Stimulated activated CD4-positive, alpha-beta T cell treated with anti-CD3 and anti-CD28 coated beads, Interleukin-15, amount 100 ng/mL, for 1 hour (primary cell): ENCODE measurements at regions not wholly inside any gene's neighbourhood (a gene's known extent, or its start where the extent isn't known, plus 50 kb on each side); places are given as distances from the start of the nearest gene placed in this dataset.

Experiments used
- DNase-seq, 2 donors: peaks; one replicate each; pipeline ENCODE4 v3.0.0-alpha.2; 2020; ENCODE audit warnings: low read depth in 1 of 2, low spot score in 1 of 2

DNA sequence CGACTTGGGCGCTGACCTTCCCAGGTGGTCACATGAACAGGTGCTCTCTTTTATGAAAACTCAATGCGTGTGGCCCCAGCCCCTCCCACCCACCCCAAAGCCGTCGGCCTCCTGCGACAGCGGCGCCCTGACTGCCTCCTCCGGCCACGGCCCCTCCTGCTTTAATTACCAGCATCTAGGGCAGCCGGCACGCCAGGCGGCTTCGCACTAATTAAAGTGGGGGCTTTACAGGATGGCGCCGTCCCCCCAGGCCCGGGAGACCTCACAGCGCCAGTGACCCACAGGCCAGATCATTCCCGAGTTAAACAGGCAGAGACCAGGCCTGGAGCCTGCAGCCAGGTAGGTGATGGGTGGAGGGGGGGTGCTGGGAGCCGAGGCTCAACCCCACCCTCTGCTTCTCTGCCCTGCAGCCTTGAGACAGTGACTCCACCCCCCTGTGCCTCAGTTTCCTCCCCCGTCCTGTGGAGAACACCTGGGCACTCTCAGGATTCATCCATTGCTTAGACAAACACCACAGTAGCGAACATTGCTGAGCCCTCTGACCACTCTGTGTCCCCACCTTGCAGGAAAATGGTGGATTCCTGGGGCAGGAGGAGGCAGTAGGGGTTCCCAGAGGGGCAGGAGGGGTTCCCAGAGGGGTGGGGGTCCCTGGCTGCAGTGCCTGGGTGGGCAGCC is 100.8 kb downstream of the MICALL2 start:
- DNase-seq, result no peak

DNA sequence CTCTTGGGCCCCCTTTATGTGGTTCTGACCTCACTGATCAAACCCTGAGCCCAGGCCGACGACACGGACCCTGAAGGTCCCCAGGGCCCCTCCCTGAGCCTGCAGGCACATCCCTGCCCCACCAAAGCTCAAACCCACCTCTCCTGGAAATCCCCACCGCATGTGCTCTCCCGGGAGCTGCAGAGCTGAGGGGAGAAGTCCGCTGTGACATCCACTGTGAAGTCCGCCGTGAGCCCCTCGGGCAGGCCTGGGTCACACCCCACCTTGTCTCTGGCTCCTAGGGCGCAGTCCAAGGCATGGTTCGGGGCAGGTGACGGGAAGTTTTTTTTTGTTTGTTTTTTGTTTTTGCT is 100.2 kb downstream of the MICALL2 start:
- no peak for DNase-seq

DNA sequence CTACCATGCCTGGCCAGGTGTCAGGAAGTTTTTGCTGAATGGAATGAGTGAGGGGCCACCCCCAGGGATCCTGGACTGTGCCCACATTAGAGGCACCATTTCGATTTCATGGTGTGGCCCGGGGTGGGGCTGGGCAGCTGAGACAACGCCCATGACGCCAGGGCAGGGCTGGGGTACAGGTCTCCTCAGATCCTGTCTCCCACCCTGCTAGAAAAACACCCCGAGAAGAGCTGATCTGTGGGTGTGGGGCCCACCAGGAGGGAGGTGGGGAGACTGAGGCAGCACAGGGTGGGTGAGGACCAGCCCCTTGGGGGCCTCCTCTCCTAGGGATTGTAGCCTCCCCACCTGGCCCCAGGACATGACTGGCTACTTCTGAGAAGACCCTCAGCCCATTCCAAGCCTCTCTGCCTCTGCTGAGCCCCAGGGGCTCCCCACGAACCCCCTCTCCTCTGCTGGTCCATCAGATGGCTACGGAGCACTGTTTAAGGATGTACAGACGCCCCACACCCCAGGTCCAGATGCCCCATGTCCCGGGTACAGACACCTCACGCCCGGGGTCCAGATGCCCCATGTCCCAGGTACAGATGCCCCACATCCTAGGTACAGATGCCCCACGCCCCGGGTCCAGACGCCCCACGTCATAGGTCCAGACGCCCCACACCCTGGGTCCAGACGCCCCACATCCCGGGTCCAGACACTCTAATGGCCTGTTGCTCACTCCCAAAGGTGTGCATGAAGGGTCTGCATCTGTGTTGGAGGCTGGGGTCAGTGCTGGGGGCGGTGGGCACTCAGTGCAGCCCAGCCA is 99.4 kb downstream of the MICALL2 start:
- no peak for DNase-seq

DNA sequence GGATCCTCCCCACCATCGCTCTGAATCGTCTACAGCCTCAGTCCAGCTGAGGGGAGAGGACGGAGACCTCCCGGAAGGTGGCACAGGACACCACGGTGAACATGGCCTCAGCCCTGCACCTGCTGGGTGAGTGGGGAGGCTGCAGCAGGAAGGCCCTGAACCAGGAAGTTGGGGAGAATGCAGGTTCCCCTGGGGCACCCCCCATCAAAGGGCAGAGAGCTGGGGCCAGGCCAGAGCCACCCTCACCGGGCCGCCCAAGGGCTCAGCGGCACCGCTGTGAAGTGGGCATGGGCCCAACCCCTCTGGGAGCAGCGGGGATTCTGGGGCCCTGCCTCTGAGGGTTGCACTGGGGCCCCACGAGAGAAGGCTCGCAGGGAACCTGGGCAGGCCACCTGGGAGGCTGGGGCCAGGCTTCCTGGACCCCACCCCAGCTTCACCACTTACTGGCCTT is 98.7 kb downstream of the MICALL2 start:
- DNase-seq, result no peak

DNA sequence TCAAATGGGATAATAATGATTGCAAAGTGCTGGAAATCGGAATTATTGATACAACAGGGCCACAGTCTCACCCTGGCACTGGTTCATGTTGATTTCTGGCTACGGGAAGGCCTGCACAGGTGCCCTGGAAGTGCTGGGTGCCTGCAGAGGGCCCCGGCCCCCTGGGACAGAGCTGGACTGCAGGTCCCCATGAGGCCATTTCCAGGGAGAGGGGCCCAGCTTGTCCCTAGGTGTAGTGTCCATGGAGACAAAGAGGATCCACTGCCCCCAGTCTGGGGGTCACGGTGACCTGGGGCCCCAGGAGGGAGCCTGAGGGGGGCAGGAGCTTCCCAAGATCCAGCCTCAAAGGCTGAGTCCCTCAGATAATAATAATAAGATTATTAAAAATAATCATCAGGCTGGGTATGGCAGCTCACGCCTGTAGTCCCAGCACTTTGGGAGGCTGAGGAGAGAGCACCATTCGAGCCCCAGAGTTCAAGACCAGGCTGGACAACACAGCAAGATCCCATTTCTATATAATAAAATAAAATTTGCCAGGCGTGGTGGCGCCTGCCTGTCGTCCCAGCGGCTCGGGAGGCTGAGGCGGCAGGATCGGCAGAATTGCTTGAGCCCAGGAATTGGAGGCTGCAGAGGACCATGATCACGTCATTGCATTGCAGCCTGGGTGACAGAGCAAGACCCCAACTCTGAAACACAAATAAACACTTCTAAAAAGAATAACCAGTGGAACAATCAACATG is 98.1 kb downstream of the MICALL2 start:
- no peak for DNase-seq

DNA sequence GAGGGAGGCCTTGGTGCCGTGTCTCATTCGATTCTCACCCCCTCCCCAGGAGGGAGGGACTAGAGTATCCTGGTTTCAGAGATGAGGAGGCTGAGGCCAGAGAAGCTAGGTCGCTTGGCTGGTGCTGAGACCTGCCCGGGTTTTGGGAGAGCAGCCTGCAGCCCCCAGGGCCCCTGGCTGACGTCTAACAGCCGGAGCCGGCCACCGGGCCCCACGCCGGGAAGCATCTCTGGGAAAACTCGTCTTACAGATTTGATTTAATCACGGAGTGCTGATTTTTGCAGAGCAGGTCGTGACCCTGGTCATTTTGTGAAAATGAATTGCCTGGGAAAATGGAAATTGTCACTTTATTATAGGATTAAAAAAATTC is 97.5 kb downstream of the MICALL2 start:
- no peak for DNase-seq

DNA sequence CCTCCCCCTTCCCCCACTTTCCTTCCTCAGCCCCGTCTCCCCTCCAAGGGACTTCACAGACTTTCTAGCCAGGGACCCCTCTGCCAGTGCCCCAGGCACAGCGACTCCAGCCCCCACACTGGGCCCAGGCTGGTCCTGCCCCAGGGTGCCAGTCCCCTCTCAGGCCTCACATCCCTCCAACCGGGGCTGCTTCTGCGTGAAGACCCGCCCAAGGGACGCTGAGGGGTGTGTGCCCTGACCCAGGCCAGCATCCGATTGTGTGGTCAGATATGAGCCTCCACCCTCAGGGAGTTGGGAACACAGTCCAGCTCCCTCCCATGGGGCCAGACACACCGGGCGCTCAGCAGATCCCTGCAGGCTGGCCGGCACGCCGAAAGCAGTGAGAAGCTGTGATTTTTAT is 97.0 kb downstream of the MICALL2 start:
- DNase-seq, result no peak

DNA sequence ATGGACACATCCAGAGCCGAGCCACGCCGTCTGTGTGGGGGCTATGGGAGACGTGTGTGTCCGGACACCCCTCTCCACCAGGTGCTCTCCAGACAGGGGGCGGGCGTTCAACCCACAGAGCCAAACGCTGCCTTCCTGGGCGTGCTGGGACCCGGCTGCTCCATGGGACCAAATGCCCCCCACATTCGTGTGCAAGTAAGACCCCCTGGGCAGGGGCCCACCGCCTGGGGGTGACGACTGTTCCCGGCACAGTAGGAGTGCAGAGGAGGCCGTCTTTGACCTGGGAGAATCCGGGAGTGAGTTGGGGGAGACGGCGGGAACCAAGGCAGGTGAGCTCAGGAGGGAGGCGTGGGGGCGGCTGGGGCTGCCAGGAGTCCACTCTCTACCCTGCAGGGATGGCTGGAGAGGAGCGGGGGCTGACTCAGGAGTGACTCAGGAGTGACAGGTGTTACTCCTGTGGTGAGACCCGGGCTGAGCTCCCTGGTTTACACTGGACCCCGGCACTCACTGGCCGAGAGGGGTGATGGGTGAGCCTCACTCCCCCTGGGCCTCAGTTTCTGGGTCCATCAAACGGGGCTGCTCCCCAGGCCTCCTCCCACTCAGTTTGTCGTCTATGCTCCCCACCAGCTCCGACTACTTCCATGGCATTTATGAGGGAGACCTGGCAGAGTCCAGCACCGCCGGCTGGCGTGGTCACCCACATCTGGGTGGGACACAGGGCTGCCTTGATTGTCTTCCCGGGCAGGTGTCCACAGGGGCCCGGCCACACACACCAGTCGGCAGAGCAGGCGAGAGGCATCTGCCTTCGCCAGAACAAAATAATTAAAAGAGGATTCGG is 95.0 kb downstream of the MICALL2 start:
- DNase-seq, result no peak

DNA sequence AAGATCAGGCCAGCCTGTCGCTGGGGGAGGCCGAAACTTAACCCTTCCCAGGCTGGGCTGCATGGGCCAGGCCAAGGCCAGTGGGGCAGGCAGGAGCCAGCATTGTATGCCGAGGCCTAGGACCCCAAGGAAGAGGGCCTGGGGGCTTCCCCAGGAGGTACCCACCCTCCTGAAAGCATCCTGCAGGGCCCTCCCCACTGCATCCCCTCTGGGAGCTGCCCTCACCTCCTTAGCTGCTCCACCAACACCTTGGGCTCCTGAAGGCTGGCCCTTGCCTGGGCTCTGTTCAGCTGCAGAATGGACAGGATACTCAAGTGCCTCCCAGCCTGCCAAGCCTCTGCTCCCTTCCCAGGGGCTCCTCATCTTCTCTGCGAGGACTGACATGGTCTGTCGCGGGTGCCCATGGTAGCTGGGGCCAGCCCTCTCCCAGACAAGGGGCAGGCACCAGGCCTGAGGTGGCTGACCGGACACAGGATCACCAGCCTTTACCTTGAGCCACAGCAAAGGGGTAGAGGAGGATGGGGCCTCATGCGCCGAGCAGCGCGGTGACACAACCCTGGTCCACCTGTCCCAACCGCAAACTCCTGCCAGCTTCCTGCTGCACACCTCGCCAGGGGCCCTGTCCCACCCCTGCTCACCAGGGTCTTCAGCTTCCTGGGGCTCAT is 94.2 kb downstream of the MICALL2 start:
- DNase-seq, result no peak

DNA sequence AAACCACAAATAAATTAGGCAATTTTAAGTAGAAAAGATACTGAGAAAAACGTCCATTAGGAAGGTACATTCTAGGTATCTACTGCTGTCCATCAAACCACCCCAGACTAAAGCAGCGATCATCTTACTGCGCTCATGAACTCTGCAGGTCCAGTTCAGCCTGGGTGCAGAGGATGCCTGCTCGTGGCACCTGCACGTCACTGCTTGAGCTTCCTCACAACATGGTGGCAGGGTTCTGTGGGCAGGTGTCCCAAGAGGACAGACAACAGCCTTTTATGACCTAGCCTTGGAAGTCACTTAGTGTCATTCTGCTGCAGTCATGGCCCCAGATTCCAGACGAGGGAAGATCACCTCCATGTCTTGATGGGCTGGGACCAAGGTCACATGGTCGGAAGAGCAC is 93.4 kb downstream of the MICALL2 start:
- no peak for DNase-seq

DNA sequence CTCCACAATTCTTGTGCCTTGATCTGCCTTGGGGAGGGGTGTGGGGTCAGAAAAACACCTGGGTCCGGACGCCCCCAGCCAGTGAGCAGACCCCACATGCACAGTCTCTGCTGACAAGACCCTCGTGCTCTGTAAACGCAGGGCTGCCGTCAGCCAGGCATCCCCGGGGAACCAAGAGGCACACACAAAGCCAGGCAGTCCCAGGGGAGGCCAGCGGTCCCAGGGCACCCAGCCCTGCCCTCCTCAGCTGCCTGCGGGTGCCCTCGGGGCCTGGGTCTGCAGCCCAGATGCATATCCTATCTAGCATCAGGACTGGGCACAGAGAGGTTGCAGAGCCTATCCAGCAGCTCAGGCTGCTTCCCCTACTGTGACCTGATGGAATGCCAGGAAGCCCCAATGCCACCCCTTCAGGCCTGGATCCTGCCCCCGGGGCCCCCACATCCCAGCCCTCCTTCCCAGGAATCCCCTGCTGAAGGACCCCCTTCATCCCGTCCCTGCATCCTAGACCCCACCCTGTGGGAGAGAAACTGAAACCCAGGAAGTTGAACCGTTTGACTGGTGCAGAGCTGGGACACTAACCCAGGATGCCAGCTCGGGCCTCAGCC is 92.4 kb downstream of the MICALL2 start:
- no peak for DNase-seq

DNA sequence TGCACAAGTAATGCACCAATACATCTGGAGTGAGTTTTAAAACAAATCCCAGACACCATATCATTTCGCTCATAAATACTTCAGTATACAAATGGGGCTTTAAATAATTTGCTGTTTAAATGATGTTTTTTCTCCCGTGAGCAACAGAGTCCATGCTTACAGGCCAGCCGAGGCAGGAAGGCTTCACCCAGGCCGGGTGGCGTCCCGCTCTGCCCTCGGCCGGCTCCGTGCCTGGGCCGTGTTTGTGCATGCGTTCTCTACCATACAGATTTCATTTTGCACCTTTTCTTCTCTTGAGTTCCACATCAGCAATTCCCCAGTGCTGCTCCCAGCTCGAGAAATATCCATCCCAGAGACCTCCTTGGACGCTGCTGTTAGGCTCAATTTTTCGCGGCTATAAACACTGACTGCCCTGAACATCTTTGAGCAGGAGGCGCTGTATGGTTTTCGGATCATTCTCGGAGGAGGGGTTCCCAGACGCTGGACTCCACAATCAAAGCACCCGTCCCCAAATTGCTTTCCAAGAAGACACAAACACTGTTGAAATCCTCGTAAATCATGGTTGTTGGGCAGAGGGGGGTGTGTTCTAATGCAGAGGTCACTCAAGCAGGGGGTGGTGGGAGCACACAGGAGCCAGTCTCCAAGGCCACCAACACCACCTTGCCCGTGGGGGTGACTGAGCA is 91.6 kb downstream of the MICALL2 start:
- no peak for DNase-seq

DNA sequence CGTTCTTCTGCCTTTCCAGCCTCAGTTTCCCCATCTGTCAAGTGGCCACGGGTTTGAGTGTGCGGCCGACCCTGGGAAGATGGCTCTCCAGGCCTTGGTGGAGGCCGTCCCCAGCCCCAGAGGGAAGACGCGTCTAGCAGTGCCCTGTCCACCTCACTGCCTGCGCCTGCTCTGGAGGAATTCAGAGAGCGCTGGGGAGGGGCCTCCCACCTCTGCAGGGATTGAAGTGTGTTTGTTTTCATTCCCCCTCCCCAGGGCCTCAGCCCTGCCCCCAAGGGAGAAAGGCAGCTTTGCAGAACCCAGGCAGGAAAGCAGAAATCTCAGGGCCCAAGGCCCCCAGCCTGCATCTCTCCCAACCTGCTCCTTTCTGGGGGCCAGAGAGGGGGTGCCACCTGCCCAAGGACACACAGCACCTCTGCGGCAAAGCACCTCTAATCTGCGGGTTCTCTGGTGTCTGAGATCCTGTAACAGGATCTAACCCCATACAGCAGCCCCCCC is 91.0 kb downstream of the MICALL2 start:
- DNase-seq, result no peak

DNA sequence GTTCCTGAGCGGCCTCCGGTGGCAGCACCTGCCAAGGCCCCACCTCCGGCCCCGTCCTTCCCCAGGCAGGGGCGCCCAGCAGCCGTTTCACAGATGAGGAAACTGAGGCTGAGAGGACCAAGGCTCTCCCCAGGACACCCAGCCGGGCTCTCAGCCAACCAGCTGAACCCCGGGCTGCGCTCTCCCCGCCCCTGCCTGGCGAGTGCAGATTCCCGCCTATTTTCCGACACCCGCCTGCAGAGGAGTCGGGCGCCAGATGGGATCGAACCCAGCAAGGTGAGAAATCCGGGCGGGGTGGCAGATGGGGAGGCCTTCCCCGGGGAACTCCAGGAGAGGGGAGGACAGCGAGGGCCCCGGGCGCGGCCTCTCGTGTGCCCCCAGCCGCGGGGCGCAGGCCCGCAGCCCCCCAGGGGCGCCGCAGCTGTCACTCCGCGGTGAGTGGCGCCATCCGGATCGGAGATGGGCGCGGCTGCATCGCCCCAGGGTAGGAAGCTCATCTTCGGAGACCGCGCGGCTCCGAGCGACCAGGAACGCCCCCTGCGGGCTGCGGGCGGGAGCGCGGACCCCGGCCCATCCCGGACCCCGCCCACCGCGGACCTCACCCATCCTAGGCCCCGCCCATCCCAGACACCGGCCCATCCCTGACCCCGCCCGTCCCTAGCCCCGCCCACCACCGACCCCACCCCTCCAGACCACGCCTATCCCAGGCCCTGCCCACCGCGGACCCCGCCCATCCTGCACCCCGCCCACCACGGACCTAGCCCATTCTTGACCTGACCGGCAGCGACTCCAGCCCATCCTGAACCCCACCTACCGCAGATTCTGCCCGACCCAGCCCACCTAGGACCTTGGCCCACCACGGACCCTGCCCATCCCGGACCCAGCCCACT is 90.3 kb downstream of the MICALL2 start:
- DNase-seq, result peak in 1 of 2 donors; percentile 11

DNA sequence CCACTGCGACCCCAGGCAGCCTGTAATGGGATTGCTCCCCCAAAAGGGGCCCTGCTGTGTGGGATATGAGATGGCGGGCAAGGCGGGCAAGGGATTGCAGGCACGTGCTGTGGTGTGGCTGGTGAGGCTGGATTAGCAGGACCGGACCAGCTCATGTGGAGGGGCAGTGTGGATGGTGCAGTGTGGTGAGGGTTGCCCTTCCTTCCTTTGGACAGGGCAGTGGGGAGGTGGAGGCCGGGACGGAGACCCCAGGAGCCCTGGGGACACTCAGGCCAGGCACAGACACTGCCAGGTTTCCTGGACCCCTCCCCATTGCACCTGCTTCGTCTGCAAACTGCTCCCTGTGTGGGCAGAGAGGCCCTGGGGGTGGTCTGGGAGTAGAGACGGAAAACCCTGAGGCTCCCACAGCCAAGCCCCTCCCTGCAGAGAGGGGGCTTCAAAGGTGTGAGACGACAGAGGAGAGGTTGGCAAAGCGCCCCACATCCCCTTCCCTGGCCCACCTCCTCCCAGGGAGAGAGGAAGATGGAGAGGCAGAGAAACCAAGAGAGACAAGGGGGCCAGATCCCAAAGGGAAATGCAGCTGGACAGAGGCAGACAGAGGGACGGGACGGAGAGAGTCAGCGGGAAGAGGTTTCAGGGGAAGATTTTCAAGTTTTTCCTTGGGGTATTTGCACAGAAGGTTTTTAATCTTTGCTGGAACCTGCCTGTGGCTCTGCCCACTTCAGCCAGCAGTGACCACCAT is 89.2 kb downstream of the MICALL2 start:
- no peak for DNase-seq

DNA sequence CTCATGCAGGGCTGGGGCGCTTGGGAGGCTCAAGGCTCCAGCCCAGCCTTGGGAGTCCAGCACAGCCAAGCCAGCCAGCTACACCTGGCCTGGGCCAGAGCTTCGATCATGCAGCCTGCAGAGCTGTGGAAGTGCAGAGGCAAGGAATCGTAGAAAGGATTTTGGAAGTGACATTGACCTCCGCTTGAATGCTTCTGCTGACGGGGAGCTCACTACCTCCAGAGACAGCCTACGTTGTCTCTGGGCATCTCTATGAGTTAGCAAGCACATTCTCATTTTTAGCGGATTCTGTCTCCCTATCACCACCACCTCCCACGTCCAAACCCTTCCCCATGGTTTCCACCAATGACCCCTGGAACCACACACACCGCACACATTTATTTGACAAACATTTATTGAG is 88.5 kb downstream of the MICALL2 start:
- DNase-seq, result no peak

DNA sequence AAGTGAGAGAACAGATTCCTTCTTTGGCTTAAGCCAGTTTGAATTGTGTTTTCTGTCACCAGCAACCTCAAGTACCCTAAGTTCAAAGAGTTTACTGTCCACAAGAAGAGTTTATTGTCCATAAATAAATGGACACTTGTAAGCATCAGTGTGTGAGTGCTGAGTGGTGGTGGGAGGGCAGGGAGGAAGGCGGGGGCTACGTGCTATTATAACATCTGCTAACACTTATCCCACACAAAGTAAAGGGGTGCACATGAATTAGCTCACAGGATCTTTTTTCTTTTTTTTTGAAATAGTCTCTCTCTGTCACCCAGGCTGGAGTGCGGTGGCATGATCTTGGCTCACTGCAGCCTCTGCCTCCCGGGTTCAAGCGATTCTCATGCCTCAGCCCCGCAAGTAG is 87.2 kb downstream of the MICALL2 start:
- DNase-seq, result no peak
